GM18909 (cell line): ENCODE measurements at regions not wholly inside any gene's neighbourhood (a gene's known extent, or its start where the extent isn't known, plus 50 kb on each side); places are given as distances from the start of the nearest gene placed in this dataset.

Experiments used
- ATAC-seq: cut with Tn5 transposase; IDR thresholded peaks from one replicate; pipeline ENCODE4 v1.9.1; 2021; ENCODE audit warnings: mild to moderate bottlenecking; ENCODE audit not compliant: unreplicated experiment, poor library complexity

- ATAC-seq = no peak
Observed at GRCh38 chr7:41878309-41879295, 175.7 kb upstream of the INHBA start.

- ATAC-seq = no peak
Observed at GRCh38 chr7:41877118-41877517, 174.2 kb upstream of the INHBA start.

- no peak for ATAC-seq
Observed at GRCh38 chr7:41875513-41875912, 172.6 kb upstream of the INHBA start.

- ATAC-seq = no peak
Observed at GRCh38 chr7:41874201-41874785, 171.4 kb upstream of the INHBA start.

GRCh38 chr7:41873741-41874140 lies 170.9 kb upstream of the INHBA start:
- no peak for ATAC-seq

- no peak for ATAC-seq
Observed at GRCh38 chr7:41872966-41873365, 170.1 kb upstream of the INHBA start.

- peak; percentile 70 for ATAC-seq
Observed at GRCh38 chr7:41870461-41871138, 167.7 kb upstream of the INHBA start.

- peak; percentile 28 for ATAC-seq
Observed at GRCh38 chr7:41869997-41870396, 167.1 kb upstream of the INHBA start.

GRCh38 chr7:41869596-41869995 lies 166.7 kb upstream of the INHBA start:
- no peak for ATAC-seq

- ATAC-seq = no peak
Observed at GRCh38 chr7:41869091-41869490, 166.2 kb upstream of the INHBA start.

- no peak for ATAC-seq
Observed at GRCh38 chr7:41867639-41868280, 164.9 kb upstream of the INHBA start.

- no peak for ATAC-seq
Observed at GRCh38 chr7:41862261-41862660, 159.4 kb upstream of the INHBA start.

- no peak for ATAC-seq
Observed at GRCh38 chr7:41861642-41862041, 158.8 kb upstream of the INHBA start.

GRCh38 chr7:41858201-41858600 lies 155.3 kb upstream of the INHBA start:
- no peak for ATAC-seq

- ATAC-seq = no peak
Observed at GRCh38 chr7:41855798-41856197, 152.9 kb upstream of the INHBA start.

- ATAC-seq = no peak
Observed at GRCh38 chr7:41847606-41848005, 144.7 kb upstream of the INHBA start.

GRCh38 chr7:41847151-41847550 lies 144.3 kb upstream of the INHBA start:
- ATAC-seq = no peak

GRCh38 chr7:41842956-41843355 lies 140.1 kb upstream of the INHBA start:
- no peak for ATAC-seq

GRCh38 chr7:41837916-41838315 lies 135.0 kb upstream of the INHBA start:
- ATAC-seq = no peak

GRCh38 chr7:41835976-41836530 lies 133.2 kb upstream of the INHBA start:
- no peak for ATAC-seq
